SK-N-SH (cell line): ENCODE measurements at regions not wholly inside any gene's neighbourhood (a gene's known extent, or its start where the extent isn't known, plus 50 kb on each side); places are given as distances from the start of the nearest gene placed in this dataset.
A peak's percentile ranks its signal among the peaks of the same experiment; 100 is the strongest.

Source experiments
- CTCF ChIA-PET: fragments of 300-600, 350-600 bp; formaldehyde crosslinking; extraction: SDS; loops from one replicate; lab custom pipeline; 2021; lab: Yijun Ruan, JAX
- POLR2A ChIA-PET: fragments of 350-600 bp; sonication (Branson Sonifier 250); formaldehyde crosslinking; extraction: SDS; loops from one replicate; lab custom pipeline; 2020; ENCODE audit warnings: antibody characterized with exemption, inconsistent platforms; lab: Yijun Ruan, JAX
- DNase-seq: peaks from one replicate; pipeline ENCODE4 v3.0.0; 2012
- H2AFZ ChIP-seq: fragments of 200-600 bp; sonication (generic); 2 replicates; pipeline ENCODE4 v1.8.1; 2016; ENCODE audit warnings: antibody characterized with exemption, mild to moderate bottlenecking, low read depth
- H3F3A ChIP-seq: fragments of 200-600 bp; sonication (generic); replicated peaks from 2 replicates; pipeline ENCODE3; 2016; ENCODE audit warnings: antibody characterized with exemption, mild to moderate bottlenecking; ENCODE audit not compliant: insufficient read depth
- H3K27ac ChIP-seq, 2 experiments: fragments of 200-500 bp in 1 of 2; fragments of 200-600 bp in 1 of 2; sonication (Bioruptor generic) in 1 of 2; sonication (generic), shearing (Covaris generic) in 1 of 2; 2 replicates each; pipeline versions ENCODE4 v1.5.1 to v1.6.1; 2014 to 2016; ENCODE audit warnings: low read depth in 2 of 2, inconsistent platforms in 1 of 2, low read length in 1 of 2, mild to moderate bottlenecking in 1 of 2, mixed read lengths in 1 of 2
- H3K27me3 ChIP-seq: fragments of 200-600 bp; sonication (generic), shearing (Covaris generic); 2 replicates; pipeline ENCODE4 v1.6.1; 2016; ENCODE audit warnings: mixed run types; ENCODE audit not compliant: insufficient read depth
- H3K36me3 ChIP-seq, 2 experiments: fragments of 200-500 bp in 1 of 2; fragments of 200-600 bp in 1 of 2; sonication (Bioruptor generic) in 1 of 2; sonication (generic) in 1 of 2; replicated peaks in 1 of 2; 2 replicates each; pipeline versions ENCODE3 to v1.5.1; 2014 to 2016; ENCODE audit warnings: low read length in 1 of 2, mild to moderate bottlenecking in 1 of 2; ENCODE audit not compliant: insufficient read depth in 2 of 2, control insufficient read depth in 1 of 2
- H3K4me1 ChIP-seq, 2 experiments: fragments of 200-500 bp in 1 of 2; fragments of 200-600 bp in 1 of 2; sonication (Bioruptor generic) in 1 of 2; sonication (generic), shearing (Covaris generic) in 1 of 2; 2 replicates each; pipeline versions ENCODE4 v1.5.1 to v1.6.1; 2014 to 2016; ENCODE audit warnings: low read depth in 1 of 2, low read length in 1 of 2, mixed run types in 1 of 2; ENCODE audit not compliant: insufficient read depth in 2 of 2, control insufficient read depth in 1 of 2
- H3K4me2 ChIP-seq: fragments of 200-600 bp; sonication (generic), shearing (Covaris generic); 2 replicates; pipeline ENCODE4 v1.6.1; 2017; ENCODE audit warnings: mixed run types
- H3K4me3 ChIP-seq, 2 experiments: fragments of 200-500 bp in 1 of 2; fragments of 200-600 bp in 1 of 2; sonication (Bioruptor generic) in 1 of 2; sonication (generic), shearing (Covaris generic) in 1 of 2; 2 replicates each; pipeline versions ENCODE4 v1.5.1 to v1.8.1; 2014 to 2016; ENCODE audit warnings: low read depth in 2 of 2, inconsistent platforms in 1 of 2, low read length in 1 of 2, mild to moderate bottlenecking in 1 of 2, mixed read lengths in 1 of 2, moderate library complexity in 1 of 2
- H3K79me2 ChIP-seq: fragments of 200-600 bp; sonication (generic); 2 replicates; pipeline ENCODE4 v1.8.1; 2017; ENCODE audit warnings: mild to moderate bottlenecking; ENCODE audit not compliant: insufficient read depth
- H3K9ac ChIP-seq: fragments of 200-600 bp; sonication (generic); 2 replicates; pipeline ENCODE4 v1.6.1; 2017; ENCODE audit warnings: mixed run types
- H3K9me2 ChIP-seq: fragments of 200-600 bp; sonication (generic); 2 replicates; pipeline ENCODE4 v1.6.1; 2017; ENCODE audit warnings: mixed run types
- H3K9me3 ChIP-seq: fragments of 200-600 bp; sonication (generic); 2 replicates; pipeline ENCODE4 v1.6.1; 2017; ENCODE audit warnings: mixed run types, mild to moderate bottlenecking, moderate library complexity
- H4K20me1 ChIP-seq: fragments of 200-600 bp; sonication (generic); 2 replicates; pipeline ENCODE4 v1.6.1; 2017; ENCODE audit warnings: mild to moderate bottlenecking, mixed run types; ENCODE audit not compliant: insufficient read depth
- CHD2 ChIP-seq: fragments of 150-350 bp; IDR thresholded peaks from 2 replicates; pipeline ENCODE4 v1.6.1; 2018; ENCODE audit warnings: low read length; ENCODE audit not compliant: partially characterized antibody
- ELF1 ChIP-seq: IDR thresholded peaks from 2 replicates; pipeline ENCODE4 v1.4.0; 2012
- EP300 ChIP-seq, 2 experiments: IDR thresholded peaks; 2 replicates each; pipeline versions ENCODE4 v1.4.0 to v1.6.1; 2012; ENCODE audit warnings: borderline replicate concordance in 1 of 2, low read depth in 1 of 2, low read length in 1 of 2
- EZH2phosphoT487 ChIP-seq: fragments of 200-600 bp; sonication (generic); IDR thresholded peaks from 2 replicates; pipeline ENCODE4 v1.6.1; 2017; ENCODE audit warnings: low read depth, mixed run types, mild to moderate bottlenecking, antibody characterized with exemption, moderate library complexity, borderline replicate concordance
- FOXJ3 ChIP-seq: sonication (generic); formaldehyde crosslinking; IDR thresholded peaks from 2 replicates; pipeline ENCODE4 v1.5.1; 2020; ENCODE audit warnings: mild to moderate bottlenecking, missing genetic modification reagents
- FOXM1 ChIP-seq: IDR thresholded peaks from 2 replicates; pipeline ENCODE4 v1.4.0; 2012; ENCODE audit warnings: low read depth, mild to moderate bottlenecking
- GABPA ChIP-seq: IDR thresholded peaks from 2 replicates; pipeline ENCODE4 v1.4.0; 2012; ENCODE audit warnings: low read depth, mild to moderate bottlenecking
- GATA2 ChIP-seq: sonication (generic); formaldehyde crosslinking; IDR thresholded peaks from 2 replicates; pipeline ENCODE4 v1.5.0; 2020; ENCODE audit warnings: mild to moderate bottlenecking, missing genetic modification reagents
- JUND ChIP-seq: IDR thresholded peaks from 2 replicates; pipeline ENCODE4 v1.4.0; 2012
- MEF2A ChIP-seq: IDR thresholded peaks from 2 replicates; pipeline ENCODE4 v1.4.0; 2012; ENCODE audit warnings: low read depth, borderline replicate concordance
- MXI1 ChIP-seq: IDR thresholded peaks from 2 replicates; pipeline ENCODE4 v1.6.1; 2012; ENCODE audit warnings: mild to moderate bottlenecking, low read depth, low read length, improper control_type of control experiment
- NFIC ChIP-seq: IDR thresholded peaks from 2 replicates; pipeline ENCODE4 v1.4.0; 2012; ENCODE audit warnings: borderline replicate concordance
- NRF1 ChIP-seq: IDR thresholded peaks from 2 replicates; pipeline ENCODE4 v1.6.1; 2012; ENCODE audit warnings: low read depth, mild to moderate bottlenecking, low read length
- POLR2AphosphoS5 ChIP-seq: IDR thresholded peaks from 2 replicates; pipeline ENCODE4 v1.6.1; 2012; ENCODE audit warnings: low read depth, low read length
- RAD21 ChIP-seq: IDR thresholded peaks from 2 replicates; pipeline ENCODE4 v1.6.1; 2012; ENCODE audit warnings: mild to moderate bottlenecking, low read length
- RCOR1 ChIP-seq: fragments of 150-350 bp; IDR thresholded peaks from 2 replicates; pipeline ENCODE4 v1.6.1; 2017; ENCODE audit warnings: antibody characterized with exemption, low read length
- RFX5 ChIP-seq: IDR thresholded peaks from 2 replicates; pipeline ENCODE4 v1.6.1; 2012; ENCODE audit warnings: mild to moderate bottlenecking, improper control_type of control experiment, low read length
- RXRA ChIP-seq: IDR thresholded peaks from 2 replicates; pipeline ENCODE4 v1.4.0; 2012; ENCODE audit warnings: low read depth, mild to moderate bottlenecking, borderline replicate concordance
- SIN3A ChIP-seq: IDR thresholded peaks from 2 replicates; pipeline ENCODE4 v1.6.1; 2012; ENCODE audit warnings: low read depth, mild to moderate bottlenecking, low read length, moderate library complexity, borderline replicate concordance
- SMC3 ChIP-seq: IDR thresholded peaks from 2 replicates; pipeline ENCODE4 v1.6.1; 2012; ENCODE audit warnings: low read depth, low read length, improper control_type of control experiment
- TCF12 ChIP-seq: IDR thresholded peaks from 2 replicates; pipeline ENCODE4 v1.4.0; 2012
- TEAD4 ChIP-seq: IDR thresholded peaks from 2 replicates; pipeline ENCODE4 v1.4.0; 2012; ENCODE audit warnings: mild to moderate bottlenecking, borderline replicate concordance; ENCODE audit not compliant: insufficient read depth
- WGBS: methylation state at CpG from one replicate; pipeline ENCODE4 v1.1.6; 2017; ENCODE audit warnings: low lambda C conversion rate; 5-methylcytosine and 5-hydroxymethylcytosine counted together
- TF ChIP-seq, protein P1 (sequence below): IDR thresholded peaks from 2 replicates; pipeline ENCODE4 v1.4.0; 2012; ENCODE audit warnings: low read depth
- TF ChIP-seq, protein P2 (sequence below): fragments of 200-600 bp; sonication (generic); IDR thresholded peaks from 2 replicates; pipeline ENCODE4 v1.6.1; 2017; ENCODE audit warnings: antibody characterized with exemption, mild to moderate bottlenecking, moderate library complexity
- TF ChIP-seq, protein P3 (sequence below): fragments of 150-350 bp; IDR thresholded peaks from 2 replicates; pipeline ENCODE4 v1.6.1; 2016; ENCODE audit warnings: mild to moderate bottlenecking, low read depth, low read length
- TF ChIP-seq, protein P4 (sequence below): IDR thresholded peaks from 2 replicates; pipeline ENCODE4; 2012
- TF ChIP-seq, protein P5 (sequence below): IDR thresholded peaks from 2 replicates; pipeline ENCODE4 v1.6.1; 2012; ENCODE audit warnings: mild to moderate bottlenecking, low read depth, low read length, moderate library complexity
- TF ChIP-seq, protein P6 (sequence below): IDR thresholded peaks from 2 replicates; pipeline ENCODE4 v1.4.0; 2012; ENCODE audit warnings: low read depth, borderline replicate concordance

DNA sequence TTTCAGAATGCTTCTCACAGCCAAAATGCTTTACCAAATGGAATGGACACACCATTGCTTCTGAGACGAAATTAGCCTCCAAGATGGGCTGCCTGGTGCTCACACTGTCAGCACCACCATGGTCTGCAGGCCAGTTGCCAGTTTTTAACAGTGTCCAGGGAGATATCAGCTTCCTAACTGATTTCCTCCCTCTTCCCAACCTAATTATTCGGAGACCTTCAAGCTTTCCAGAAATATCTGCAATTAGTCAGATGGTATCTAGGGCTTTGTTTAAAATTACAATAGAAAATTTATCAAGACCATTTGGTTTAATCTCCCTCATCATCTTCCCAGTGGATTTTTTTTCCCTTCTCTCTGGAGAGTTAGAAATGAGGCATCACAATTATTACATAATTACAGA, 287.5 kb downstream of the ZPLD1 start:
- no peak overlapping the region for H2AFZ ChIP-seq
- H3K9me2 ChIP-seq = no peaks in the 10 kb centered on the region
- peak; percentile 61 for DNase-seq
- H3F3A ChIP-seq = no peaks in the 10 kb centered on the region
- no peaks in the 10 kb centered on the region for H3K27me3 ChIP-seq
- 10% methylated on average over 2 of the region's 2 CpGs for WGBS
- H3K4me3 ChIP-seq = no peak overlapping the region
- ChIA-PET CTCF (interaction anchor here (1.0 to 1.4 kb wide), 4 partner anchors 9 to 493 kb away, joined by 3 to 8 read pairs (median 3); no protein-coding TSS in a partner anchor), POLR2A (no interaction called here)
- H4K20me1 ChIP-seq = no peaks in the 10 kb centered on the region
- no peak overlapping the region for H3K9ac ChIP-seq
- no peak overlapping the region for H3K4me2 ChIP-seq
- H3K36me3 ChIP-seq = no peaks in the 10 kb centered on the region
- no peaks in the 10 kb centered on the region for H3K9me3 ChIP-seq
- peaks cover 0 to 11% of the 10 kb centered on the region in 2 experiments; a peak in 3 of 4 replicates for H3K4me1 ChIP-seq
- no peaks in the 10 kb centered on the region for H3K79me2 ChIP-seq
- H3K27ac ChIP-seq = peak overlapping the region in 1 of 2 experiments; percentile 89; a peak in 2 of 4 replicates
- peak; percentile 77; the same call in 1 of the 2 replicates for TF ChIP-seq FOXJ3 (CRISPR knock-in tag)
- peak; percentile 93 for TF ChIP-seq GATA2
- TF ChIP-seq TCF12 = peak; percentile 47
- no peak for TF ChIP-seq SIN3A
- TF ChIP-seq CHD2 = peak; percentile 79
- peak; percentile 45 for TF ChIP-seq RAD21
- no peak for TF ChIP-seq NFIC
- no peak for TF ChIP-seq EZH2phosphoT487
- peak; percentile 38; the same call in 1 of the 2 replicates for TF ChIP-seq MXI1
- TF ChIP-seq, protein P1, sequence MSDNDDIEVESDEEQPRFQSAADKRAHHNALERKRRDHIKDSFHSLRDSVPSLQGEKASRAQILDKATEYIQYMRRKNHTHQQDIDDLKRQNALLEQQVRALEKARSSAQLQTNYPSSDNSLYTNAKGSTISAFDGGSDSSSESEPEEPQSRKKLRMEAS = no peak
- TF ChIP-seq, protein P2, sequence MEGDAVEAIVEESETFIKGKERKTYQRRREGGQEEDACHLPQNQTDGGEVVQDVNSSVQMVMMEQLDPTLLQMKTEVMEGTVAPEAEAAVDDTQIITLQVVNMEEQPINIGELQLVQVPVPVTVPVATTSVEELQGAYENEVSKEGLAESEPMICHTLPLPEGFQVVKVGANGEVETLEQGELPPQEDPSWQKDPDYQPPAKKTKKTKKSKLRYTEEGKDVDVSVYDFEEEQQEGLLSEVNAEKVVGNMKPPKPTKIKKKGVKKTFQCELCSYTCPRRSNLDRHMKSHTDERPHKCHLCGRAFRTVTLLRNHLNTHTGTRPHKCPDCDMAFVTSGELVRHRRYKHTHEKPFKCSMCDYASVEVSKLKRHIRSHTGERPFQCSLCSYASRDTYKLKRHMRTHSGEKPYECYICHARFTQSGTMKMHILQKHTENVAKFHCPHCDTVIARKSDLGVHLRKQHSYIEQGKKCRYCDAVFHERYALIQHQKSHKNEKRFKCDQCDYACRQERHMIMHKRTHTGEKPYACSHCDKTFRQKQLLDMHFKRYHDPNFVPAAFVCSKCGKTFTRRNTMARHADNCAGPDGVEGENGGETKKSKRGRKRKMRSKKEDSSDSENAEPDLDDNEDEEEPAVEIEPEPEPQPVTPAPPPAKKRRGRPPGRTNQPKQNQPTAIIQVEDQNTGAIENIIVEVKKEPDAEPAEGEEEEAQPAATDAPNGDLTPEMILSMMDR = no peak
- TF ChIP-seq, protein P3, sequence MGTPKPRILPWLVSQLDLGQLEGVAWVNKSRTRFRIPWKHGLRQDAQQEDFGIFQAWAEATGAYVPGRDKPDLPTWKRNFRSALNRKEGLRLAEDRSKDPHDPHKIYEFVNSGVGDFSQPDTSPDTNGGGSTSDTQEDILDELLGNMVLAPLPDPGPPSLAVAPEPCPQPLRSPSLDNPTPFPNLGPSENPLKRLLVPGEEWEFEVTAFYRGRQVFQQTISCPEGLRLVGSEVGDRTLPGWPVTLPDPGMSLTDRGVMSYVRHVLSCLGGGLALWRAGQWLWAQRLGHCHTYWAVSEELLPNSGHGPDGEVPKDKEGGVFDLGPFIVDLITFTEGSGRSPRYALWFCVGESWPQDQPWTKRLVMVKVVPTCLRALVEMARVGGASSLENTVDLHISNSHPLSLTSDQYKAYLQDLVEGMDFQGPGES = no peak
- no peak for TF ChIP-seq RXRA
- TF ChIP-seq GABPA = no peak
- TF ChIP-seq, protein P4, sequence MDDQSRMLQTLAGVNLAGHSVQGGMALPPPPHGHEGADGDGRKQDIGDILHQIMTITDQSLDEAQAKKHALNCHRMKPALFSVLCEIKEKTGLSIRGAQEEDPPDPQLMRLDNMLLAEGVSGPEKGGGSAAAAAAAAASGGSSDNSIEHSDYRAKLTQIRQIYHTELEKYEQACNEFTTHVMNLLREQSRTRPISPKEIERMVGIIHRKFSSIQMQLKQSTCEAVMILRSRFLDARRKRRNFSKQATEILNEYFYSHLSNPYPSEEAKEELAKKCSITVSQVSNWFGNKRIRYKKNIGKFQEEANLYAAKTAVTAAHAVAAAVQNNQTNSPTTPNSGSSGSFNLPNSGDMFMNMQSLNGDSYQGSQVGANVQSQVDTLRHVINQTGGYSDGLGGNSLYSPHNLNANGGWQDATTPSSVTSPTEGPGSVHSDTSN = no peak
- no peak for TF ChIP-seq SMC3
- peak in 1 of 2 experiments; percentile 98; a peak in 2 of 4 replicates for TF ChIP-seq EP300 (IDR thresholded peaks at IDR 0.05; ENCODE audit: borderline replicate concordance in 1 of 2, low read depth in 1 of 2, low read length in 1 of 2)
- no peak for TF ChIP-seq ELF1
- TF ChIP-seq RCOR1 = peak; percentile 88
- peak; percentile 42; the same call in 1 of the 2 replicates for TF ChIP-seq POLR2AphosphoS5
- TF ChIP-seq, protein P5, sequence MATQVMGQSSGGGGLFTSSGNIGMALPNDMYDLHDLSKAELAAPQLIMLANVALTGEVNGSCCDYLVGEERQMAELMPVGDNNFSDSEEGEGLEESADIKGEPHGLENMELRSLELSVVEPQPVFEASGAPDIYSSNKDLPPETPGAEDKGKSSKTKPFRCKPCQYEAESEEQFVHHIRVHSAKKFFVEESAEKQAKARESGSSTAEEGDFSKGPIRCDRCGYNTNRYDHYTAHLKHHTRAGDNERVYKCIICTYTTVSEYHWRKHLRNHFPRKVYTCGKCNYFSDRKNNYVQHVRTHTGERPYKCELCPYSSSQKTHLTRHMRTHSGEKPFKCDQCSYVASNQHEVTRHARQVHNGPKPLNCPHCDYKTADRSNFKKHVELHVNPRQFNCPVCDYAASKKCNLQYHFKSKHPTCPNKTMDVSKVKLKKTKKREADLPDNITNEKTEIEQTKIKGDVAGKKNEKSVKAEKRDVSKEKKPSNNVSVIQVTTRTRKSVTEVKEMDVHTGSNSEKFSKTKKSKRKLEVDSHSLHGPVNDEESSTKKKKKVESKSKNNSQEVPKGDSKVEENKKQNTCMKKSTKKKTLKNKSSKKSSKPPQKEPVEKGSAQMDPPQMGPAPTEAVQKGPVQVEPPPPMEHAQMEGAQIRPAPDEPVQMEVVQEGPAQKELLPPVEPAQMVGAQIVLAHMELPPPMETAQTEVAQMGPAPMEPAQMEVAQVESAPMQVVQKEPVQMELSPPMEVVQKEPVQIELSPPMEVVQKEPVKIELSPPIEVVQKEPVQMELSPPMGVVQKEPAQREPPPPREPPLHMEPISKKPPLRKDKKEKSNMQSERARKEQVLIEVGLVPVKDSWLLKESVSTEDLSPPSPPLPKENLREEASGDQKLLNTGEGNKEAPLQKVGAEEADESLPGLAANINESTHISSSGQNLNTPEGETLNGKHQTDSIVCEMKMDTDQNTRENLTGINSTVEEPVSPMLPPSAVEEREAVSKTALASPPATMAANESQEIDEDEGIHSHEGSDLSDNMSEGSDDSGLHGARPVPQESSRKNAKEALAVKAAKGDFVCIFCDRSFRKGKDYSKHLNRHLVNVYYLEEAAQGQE = no peak
- TF ChIP-seq TEAD4 = 0 out of 2 replicates have a peak, but pooled peaks have one; percentile 17
- no peak for TF ChIP-seq NRF1
- TF ChIP-seq JUND = no peak
- no peak for TF ChIP-seq MEF2A
- TF ChIP-seq FOXM1 = no peak
- TF ChIP-seq, protein P6, sequence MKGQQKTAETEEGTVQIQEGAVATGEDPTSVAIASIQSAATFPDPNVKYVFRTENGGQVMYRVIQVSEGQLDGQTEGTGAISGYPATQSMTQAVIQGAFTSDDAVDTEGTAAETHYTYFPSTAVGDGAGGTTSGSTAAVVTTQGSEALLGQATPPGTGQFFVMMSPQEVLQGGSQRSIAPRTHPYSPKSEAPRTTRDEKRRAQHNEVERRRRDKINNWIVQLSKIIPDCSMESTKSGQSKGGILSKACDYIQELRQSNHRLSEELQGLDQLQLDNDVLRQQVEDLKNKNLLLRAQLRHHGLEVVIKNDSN = no peak
- no peak for TF ChIP-seq RFX5
